NCI-H2196 treated with DMSO at 0.1 percent for 48 hours (cell line): ENCODE measurements at regions not wholly inside any gene's neighbourhood (a gene's known extent, or its start where the extent isn't known, plus 50 kb on each side); places are given as distances from the start of the nearest gene placed in this dataset.

Experiments used
- DNase-seq: peaks from one replicate; lab custom pipeline; 2025; ENCODE audit not compliant: unreplicated experiment; lab: John Stamatoyannopoulos, UW

DNA sequence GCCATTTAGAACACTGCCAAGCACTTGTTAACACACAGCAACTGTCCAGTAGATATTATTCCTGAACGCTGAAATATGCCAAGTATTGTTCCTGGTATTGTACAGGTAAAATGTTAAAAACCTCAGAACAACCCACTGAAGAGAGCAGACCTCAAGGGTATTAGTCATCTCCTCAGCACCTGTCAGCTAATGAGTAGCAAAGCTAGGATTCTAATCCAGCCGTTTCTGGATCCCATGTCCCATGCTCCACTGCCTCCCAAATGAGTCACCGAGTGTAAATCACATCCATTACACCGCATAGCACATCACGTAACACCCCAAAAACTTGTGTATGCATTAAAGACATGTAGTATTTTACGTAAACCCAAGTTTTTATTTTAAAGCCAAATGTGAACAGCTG, 705.4 kb upstream of the TENM4 start:
- DNase-seq, result no peak

DNA sequence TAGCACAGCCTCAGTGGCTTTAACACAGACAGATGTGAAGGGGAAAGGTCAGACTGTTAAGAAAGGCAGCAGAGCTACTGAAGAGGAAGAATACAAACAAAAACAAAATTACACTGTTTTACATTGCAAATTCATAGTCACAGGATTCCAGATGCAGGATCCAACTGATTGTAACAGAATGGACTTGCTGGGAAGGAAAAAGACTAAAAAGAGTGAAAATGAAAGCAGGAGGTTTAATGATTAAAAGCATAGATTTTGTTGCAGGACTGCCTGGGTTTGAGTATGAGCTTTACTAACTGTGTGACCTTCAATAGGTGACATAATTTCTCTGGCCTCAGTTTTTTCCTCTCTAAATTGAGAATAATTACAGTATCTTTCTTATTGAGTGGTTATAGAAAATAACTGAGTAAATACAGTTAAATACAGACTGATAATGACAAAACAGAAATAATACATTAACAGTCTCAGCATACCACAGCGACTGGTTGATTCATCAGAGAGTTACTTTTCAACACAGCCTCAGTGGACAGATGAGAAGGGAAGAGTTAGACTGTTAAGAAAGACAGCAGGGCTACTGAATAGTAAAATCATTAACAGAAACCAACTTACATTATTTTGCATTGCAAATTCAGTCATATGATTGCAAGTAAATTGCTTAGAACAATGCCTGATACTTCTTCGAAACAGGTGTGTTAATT, 704.2 kb upstream of the TENM4 start:
- DNase-seq, result no peak

DNA sequence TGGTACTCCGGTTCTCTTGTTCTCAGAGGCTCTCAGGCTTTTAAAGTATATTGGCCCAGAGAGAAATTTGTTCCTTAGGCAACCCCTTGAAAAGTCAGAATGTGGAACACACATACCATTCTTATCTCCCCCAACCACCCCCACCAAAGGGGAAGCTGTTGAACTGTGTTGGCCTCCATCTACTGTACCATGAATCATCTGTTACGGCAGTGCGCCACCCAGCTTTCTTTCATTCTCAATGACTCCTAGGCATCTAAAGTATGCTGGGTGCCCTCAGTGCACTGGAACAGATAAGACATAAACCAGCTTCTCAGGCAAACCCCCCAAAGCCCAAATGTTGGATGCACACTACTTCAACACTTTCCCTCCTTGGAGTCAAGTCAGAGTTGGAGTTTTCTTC, 696.2 kb upstream of the TENM4 start:
- no peak for DNase-seq

DNA sequence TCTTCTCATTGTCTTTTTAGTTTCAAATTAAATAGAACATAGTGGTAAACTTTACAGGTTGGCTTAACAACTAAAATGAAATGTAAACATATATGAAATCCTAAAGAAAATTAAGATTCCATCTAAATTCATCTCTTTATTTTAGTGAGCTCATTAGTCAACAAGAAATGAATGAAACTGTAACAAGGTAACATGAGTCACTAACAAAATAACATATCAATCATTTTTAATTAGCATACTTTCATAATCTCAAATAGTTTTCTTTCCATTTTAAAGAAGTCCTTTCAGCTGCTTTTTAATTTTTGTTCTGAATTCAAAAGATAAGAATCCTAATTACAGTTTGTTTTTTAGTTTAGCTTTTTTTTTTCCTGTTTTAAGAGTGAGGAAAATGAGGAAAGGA, 688.6 kb upstream of the TENM4 start:
- no peak for DNase-seq

DNA sequence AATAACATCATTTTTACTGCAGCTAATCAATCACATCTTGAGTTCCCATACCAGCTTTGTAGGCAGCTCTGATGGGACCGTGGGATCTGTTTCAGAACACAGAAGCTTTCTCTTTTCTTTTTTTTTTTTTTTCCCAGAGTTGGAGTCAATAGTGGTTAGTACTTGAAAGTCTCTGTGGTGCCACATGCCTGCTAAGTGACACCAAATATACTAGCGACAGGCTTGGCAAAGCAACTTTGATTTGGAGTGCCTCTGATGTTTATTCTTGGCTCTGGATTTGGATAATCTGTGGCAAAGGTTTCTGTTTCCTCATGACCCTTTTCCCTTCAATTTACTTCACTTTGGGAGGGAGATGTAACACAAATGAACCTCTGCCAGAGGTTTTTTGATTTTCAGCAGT, 681.4 kb upstream of the TENM4 start:
- DNase-seq, result no peak

DNA sequence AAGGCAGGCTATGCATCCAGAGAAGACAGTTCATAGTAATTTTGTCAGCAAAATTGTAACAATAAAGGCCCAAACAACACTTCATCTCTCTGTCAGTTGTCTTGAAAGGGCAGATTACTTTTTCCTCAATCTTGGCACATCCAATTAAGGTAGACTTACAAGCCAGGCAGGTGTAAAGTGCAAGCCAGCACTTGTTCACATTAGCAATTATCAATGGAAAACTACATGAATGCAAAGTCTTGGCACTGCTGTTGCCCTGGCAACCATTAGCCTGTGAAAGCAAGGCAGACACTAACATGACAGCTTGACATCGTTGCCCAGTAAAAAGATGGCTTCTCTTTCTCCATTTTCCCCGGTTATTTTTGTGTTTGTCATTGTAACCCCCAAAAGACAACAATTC, 677.2 kb upstream of the TENM4 start:
- no peak for DNase-seq

DNA sequence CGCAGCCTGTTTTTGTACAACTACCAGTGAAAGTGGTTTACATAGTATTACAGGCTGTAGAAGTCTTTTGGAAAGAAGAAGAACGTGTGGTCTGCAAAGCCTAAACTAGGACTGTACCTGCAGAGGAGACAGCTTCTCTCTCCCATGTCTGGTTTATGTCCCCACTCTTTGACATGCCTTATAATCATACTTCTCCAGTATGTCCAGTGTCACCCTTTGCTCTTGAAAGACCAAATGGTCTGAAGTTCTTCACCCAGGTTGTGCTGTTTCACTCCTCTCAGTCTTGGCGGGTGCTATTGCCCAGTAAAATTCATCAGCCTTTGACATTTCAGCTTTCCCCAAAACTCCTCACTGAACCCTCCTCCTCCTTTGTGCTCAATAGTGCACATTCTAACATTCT, 676.0 kb upstream of the TENM4 start:
- no peak for DNase-seq

DNA sequence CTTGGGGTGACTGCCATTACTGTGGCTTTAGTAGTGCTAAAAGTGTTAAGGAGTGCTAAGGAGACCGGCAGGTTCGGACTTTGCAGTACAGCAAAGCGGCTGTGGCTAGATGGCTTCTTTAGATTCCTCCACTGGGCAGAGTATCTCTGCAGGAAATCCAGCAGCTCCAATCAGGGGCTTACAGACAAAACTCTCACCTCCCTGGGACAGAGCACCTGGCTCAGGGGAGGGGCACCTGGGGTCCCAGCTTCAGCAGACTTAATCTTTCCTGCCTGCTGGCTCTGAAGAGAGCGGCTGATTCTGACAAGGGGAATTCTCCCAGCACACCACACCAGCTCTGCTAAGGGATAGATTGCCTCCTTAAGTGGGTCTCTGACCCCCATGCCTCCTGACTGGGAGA, 668.8 kb upstream of the TENM4 start:
- DNase-seq, result no peak

DNA sequence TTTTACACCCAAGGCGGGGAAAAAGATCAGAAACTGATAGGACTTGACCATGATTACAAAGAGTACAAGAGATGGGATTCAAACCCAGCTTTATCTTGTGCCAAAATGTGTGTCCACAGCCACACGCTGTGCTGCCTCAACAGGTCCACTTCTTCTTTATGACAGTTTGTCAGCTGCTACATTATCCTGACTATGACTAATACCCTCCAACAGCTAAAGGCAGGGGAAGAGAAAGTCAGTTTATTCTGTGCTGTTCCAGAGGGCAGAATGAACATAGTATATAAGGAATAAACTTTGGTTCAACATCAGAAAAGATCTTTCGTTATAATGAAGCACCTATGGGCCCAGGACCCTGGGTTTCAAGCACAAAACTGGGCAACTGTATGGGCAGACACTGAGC, 668.2 kb upstream of the TENM4 start:
- no peak for DNase-seq

DNA sequence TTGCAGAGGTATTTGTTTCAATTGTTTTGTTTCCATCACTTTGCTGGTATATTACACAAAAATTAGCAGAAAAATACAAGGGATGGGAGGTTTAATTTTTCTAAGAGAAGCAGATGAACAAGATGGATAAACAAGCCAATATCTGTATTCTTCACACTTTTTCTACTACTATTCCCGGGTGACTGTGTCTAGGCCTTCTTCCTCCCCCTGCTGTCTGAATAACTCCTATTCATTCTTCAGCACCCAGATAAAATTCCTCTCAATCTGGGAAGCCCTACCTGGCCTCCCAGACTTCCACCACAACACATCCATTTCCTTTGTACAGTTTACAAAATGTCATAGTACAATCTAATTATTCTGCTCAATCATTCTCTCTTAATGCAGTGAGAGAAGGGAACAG, 666.6 kb upstream of the TENM4 start:
- DNase-seq, result no peak

DNA sequence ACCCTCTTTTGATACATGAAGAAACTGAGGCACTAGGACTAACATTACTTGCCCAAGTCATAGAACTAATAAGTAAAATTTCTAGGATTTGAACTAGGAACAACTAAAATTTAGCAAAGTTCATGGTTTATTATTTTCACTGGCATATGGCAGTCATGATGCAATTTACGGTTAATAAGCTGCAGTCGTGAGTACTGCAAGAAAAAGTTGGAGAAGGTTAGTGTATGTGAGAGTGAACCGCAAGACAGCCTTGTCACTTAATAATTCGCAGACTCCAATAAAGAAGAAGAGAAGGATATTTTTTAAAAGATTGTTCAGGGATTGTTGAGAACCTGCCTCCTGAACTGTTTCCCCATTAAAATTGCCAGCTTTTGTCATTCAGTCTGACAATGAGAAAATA, 663.4 kb upstream of the TENM4 start:
- DNase-seq, result no peak

DNA sequence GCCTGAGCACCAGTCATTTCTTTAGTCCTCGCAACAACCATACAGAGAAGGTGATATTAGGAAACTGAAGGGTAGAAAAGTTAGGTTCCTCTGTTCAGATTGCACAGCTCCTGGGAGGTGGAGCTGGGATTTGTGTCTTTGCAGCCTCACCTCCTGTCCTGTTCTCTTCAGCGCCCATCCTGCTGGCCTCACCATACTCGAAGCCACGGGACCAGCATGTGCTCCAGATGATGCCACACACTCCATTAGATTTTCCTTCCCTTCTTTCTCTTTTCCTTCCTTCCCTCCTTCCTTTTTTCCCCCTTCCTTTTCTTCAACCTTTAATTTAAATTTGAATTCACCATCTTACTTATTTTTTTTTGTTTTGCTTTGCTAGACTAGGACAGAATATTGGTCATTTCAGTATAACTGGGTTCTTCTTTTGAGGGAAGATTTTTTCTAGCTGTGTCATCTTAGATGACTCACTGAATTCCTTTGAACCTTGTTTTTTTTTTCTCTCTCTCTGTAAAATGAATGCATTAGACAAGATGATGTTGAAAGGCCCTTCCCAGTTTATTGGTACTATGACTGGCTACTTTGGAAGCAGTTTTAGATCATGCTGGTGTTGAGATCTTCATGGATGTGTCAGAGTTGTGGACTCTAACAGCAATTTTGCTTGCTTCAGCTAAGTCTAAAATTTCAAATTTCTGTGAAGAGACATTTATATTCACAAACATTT, 662.5 kb upstream of the TENM4 start:
- no peak for DNase-seq

DNA sequence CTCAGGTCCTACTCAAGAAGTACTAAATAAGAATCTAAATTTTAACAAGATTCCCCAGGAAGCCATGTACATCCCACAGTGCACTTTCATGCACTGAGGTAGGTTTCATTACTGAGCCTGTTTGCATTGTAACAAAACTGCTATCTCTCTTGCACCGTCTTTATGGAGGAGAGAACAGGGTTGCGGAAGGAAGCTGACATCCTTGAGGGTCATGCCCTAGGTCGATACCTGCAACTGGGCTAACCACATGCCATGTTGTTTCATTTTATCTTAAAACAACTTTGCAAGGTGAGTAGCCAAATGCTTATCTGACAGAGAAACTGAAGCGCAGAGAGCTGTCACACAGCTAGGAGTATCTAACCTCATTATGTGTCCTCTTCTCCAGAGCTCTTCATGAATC, 656.3 kb upstream of the TENM4 start:
- no peak for DNase-seq

DNA sequence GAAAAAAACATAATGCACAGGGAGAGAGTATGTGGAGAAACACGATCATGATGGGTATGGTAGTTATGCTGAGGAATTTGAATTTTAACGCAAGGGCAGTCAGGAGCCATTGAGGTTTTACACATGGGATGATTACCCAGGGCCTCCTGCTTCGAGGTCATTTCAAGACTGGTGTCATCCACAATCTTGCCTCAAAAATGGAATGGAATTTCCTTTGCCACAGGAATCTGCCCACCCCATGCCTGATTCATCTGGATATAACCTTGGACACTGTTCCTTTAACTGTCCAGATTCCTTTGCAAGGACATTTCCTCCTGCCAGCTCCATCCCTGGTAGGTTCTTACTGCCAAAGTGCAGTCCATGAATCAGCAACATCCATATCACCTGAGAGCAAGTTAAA, 655.9 kb upstream of the TENM4 start:
- no peak for DNase-seq

DNA sequence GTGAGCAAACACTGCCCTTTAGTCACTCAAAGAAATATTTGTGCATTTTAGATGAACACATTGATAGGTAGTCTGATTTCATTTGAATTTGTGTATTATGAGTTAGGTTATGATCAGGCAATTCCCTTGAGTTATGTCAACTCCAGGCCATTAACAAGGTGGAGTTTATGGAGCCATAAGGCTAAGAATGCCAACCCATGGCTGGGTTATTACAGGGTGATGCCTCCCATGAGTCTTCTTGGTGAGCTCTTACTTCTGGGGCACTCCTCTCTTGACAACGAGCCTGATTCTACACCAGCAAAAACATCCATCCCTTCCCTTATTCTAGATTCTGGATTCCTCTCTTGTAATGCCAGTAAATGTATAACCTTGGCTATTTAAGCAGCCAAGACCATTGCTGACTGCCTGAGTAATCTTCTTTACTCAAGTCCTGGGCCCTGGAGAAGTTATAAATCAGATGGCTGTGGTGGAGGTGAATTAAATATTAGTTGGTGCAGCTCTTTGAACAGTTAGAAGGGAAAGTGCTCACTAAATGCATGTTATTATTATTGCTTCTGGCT, 645.7 kb upstream of the TENM4 start:
- no peak for DNase-seq

DNA sequence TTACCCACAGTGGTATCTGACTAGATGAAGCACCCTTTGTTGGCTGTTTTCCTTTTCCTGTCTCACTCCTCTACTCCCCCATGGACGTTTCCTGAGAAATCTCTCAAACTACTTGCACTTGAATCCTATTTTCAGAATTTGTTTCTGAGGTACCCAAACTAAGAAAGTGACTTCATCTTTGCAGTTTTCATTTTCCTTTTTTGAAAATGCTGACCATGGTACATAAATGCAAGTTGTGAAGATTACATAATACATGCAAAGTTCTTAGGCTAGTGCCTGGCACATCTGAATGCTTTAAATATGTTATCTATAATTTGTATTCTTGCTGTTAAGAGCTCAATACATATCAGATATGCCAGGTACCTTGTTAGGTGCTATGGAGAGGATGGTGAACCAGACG, 644.7 kb upstream of the TENM4 start:
- no peak for DNase-seq

DNA sequence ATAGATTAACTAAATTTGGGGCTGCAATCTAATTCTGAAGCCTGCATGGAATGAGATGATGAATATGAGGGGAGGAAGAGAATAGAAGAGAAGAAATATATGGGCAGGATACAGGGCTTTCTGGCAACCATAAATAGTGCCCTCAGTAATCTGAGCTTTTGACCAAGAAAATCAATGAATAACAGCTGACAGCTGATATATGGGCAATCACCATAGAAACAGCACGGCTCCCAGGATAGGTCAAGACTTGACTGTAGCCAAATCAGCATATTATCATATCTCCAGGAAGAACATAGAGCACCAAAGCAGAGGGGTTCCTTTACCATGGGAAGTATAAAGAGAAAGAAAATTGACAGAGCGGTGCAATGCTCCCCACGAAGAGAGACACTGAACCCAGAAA, 643.8 kb upstream of the TENM4 start:
- no peak for DNase-seq

DNA sequence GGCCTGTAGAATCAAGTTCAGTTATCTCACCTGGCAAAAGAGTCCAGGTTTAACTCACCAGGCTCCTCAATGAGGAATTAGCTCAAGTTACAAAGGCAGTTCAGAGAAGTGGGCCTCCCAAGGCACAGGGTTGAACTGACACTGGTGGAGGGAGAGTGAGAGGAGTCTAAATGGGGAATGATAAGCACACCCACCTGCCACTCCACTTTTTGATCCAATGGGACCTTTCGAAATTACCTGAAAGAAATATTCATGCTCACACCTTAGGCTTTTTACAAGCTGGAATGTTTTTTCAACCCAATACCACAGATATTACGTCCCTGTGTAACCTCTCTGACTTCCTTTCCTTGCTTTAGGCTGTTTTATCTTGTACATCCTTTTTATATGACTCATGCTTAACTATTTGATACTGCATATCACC, 642.7 kb upstream of the TENM4 start:
- DNase-seq, result no peak

DNA sequence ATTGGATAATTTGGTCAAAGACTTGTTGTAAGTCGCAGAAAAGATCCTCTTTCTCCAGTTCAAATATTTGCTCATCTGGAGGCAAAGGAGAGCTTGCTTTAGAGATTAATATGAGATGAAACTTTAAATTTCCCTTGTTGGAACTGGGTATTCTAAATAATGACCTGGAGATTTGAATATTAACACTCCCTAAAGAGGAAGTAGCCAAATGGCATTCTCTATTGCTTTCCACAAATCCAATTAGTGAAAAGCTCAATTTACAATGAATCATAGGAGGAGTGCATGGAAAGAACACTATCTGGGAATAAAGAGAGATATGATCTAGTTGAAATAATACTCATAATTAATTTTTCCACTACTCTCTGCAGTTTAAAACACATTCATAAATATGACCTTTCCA, 641.6 kb upstream of the TENM4 start:
- no peak for DNase-seq

DNA sequence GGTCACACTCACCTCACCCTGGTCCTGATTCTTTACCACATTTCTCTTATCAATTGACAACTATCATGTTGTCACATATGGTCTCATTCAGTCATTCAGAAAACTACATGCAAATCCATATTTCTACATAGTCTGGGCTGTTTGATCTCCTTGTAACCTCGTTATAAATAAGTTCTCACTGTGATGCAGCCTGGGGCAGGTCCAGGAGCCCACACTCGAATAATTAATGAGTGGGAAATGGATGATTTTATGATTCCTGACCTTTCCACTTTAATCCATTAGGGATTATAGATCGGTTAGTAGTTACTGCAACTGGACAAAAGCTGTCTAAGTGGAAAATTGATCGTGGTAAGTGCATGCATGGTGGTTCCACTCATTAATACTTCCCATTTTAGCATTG, 636.3 kb upstream of the TENM4 start:
- no peak for DNase-seq

DNA sequence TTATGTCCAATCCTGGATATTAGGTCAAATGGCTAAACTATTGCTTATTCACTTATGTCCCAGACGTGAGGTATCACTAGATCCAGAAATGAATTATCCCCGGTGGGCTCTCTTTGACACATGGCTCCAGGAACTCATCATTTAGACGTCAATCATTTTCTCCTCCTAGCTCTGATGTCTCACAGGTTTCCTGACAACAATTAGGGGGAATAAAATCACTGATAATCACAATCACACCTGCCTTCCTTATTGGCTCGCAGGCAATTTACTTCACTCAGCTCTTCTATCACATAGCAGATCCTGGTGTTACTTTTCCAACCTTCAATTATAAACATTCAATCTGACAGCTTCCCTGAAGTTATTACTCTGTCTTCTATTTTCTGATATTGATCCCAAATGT, 634.0 kb upstream of the TENM4 start:
- DNase-seq, result no peak

DNA sequence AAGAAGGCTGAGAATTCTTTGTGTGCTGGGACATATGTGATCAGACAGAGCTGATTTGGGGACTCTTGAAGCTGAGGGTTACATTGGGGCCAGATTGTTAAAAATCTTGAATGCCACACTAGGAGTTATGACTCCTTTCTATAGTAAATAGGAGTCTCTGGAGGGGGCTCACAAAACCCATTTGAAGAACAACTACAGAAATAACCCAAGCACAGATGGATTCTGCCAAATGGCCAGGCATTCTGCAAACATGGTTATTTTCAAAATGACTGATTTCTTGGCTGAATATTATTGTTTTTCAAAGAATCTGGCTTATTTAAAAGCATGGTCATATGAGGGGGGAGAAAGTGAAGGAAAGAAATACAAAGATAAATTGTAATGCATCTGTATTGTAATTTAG, 625.5 kb upstream of the TENM4 start:
- DNase-seq, result no peak

DNA sequence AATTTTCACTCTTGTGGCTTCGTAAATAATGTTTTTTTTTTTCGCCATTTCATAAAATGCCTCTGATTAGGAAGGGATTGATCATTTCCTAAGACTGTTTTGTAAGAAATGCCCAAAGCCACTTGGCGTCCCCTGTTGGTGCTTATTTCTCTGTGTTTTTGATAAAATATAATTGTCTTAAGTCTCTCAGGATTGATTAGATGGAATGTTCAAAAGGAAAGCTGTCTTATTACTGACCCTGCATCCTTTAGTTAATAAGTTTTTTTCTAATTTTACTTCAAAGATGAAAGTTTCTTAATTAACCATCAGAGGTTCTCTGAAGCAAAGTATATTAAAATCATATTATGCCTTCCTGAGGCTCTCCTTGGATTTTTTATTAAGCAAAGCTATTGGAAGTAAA, 624.3 kb upstream of the TENM4 start:
- no peak for DNase-seq
